RWPE2 (cell line): ENCODE measurements at regions not wholly inside any gene's neighbourhood (a gene's known extent, or its start where the extent isn't known, plus 50 kb on each side); places are given as distances from the start of the nearest gene placed in this dataset.

Source experiments
- ATAC-seq: fragments of 200-7000 bp; cut with Tn5 transposase; 3 replicates; pipeline ENCODE4 v1.9.1; 2021; ENCODE audit warnings: low read depth
- DNase-seq: peaks from one replicate; pipeline ENCODE4 v3.0.0-alpha.2; 2020; ENCODE audit warnings: low spot score
- H3K27ac ChIP-seq: fragments of 450-650 bp; 2 replicates; pipeline ENCODE4 v1.5.1; 2017; ENCODE audit warnings: mild to moderate bottlenecking; ENCODE audit not compliant: poor library complexity, severe bottlenecking
- H3K27me3 ChIP-seq: fragments of 250-450 bp; sonication (Bioruptor Pico); 2 replicates; pipeline ENCODE4 v1.5.1; 2021; ENCODE audit warnings: mild to moderate bottlenecking, moderate library complexity; ENCODE audit not compliant: insufficient read depth, poor library complexity, severe bottlenecking
- H3K36me3 ChIP-seq: fragments of 250-450 bp; sonication (Bioruptor Pico); 2 replicates; pipeline ENCODE4 v1.5.1; 2020; ENCODE audit warnings: low read depth, mild to moderate bottlenecking, moderate library complexity
- H3K4me1 ChIP-seq: fragments of 250-450 bp; sonication (Bioruptor Pico); 2 replicates; pipeline ENCODE4 v1.5.1; 2021; ENCODE audit warnings: mild to moderate bottlenecking, moderate library complexity; ENCODE audit not compliant: insufficient read depth, poor library complexity, severe bottlenecking
- H3K4me3 ChIP-seq: fragments of 250-450 bp; sonication (Bioruptor Pico); 2 replicates; pipeline ENCODE4 v1.5.1; 2021; ENCODE audit warnings: mild to moderate bottlenecking, moderate library complexity; ENCODE audit not compliant: severe bottlenecking
- H3K9me3 ChIP-seq: fragments of 250-450 bp; sonication (Bioruptor Pico); 2 replicates; pipeline ENCODE4 v1.5.1; 2021; ENCODE audit warnings: mild to moderate bottlenecking, moderate library complexity; ENCODE audit not compliant: severe bottlenecking
- TF ChIP-seq, protein P1 (sequence below): fragments of 450-650 bp; IDR thresholded peaks from one replicate; pipeline ENCODE4 v1.5.1; 2017; ENCODE audit warnings: mild to moderate bottlenecking, moderate library complexity; ENCODE audit not compliant: poor library complexity, severe bottlenecking

- Histone ChIP-seq H3K9me3 (no peaks in the 10 kb centered on the region), H3K27me3 (no peaks in the 10 kb centered on the region), H3K27ac (no peak overlapping the region), H3K36me3 (no peaks in the 10 kb centered on the region), H3K4me1 (no peaks in the 10 kb centered on the region), H3K4me3 (no peak overlapping the region)
- TF ChIP-seq, protein P1, sequence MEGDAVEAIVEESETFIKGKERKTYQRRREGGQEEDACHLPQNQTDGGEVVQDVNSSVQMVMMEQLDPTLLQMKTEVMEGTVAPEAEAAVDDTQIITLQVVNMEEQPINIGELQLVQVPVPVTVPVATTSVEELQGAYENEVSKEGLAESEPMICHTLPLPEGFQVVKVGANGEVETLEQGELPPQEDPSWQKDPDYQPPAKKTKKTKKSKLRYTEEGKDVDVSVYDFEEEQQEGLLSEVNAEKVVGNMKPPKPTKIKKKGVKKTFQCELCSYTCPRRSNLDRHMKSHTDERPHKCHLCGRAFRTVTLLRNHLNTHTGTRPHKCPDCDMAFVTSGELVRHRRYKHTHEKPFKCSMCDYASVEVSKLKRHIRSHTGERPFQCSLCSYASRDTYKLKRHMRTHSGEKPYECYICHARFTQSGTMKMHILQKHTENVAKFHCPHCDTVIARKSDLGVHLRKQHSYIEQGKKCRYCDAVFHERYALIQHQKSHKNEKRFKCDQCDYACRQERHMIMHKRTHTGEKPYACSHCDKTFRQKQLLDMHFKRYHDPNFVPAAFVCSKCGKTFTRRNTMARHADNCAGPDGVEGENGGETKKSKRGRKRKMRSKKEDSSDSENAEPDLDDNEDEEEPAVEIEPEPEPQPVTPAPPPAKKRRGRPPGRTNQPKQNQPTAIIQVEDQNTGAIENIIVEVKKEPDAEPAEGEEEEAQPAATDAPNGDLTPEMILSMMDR = no peak
- DNase-seq (no peak), ATAC-seq (no peak)
These were observed 148.9 kb upstream of the SLC13A1 start for GRCh38 chr7:123348690-123349089.

DNA sequence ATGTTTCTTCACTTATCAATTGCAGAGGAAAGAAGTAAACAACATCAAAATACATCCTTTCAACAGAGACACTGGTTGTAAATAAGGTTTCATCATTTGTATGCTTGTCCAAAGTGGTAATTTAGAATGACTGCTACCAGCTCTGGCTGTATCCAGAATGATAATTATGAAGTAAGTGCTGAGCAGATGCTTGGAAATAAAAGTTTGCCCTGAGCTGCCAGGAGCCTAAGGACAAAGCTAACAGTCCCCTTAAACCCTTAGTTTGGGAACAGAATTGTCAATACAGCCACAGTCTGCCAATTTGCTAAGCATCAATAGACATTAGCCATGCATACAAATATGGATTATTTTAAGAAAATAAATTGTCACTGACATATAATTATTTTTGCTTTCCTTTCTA is 147.0 kb upstream of the SLC13A1 start:
- Histone ChIP-seq H3K27ac (no peak overlapping the region), H3K27me3 (no peaks in the 10 kb centered on the region), H3K36me3 (no peaks in the 10 kb centered on the region), H3K4me1 (no peaks in the 10 kb centered on the region), H3K9me3 (no peaks in the 10 kb centered on the region), H3K4me3 (no peak overlapping the region)
- ATAC-seq (no peak), DNase-seq (no peak)
- TF ChIP-seq, protein P1 = no peak

DNA sequence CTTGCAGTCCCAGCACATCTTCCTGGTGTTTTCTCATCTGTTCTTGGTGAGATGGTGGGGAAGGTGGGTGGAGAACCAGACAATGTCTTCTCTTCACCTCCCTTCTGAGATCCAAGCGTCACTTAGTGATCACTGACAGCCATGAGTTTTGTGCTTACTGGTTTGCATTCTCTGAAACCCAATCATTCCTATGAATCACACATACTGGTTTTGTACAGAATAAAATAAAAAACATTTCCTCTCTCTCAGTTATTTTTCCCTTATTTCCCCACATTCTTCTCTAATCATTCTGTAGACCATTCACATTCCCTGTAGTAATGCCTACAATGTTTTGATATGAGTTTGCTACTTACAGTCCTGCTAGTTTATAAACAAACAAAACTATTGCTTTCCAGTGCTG is 143.8 kb upstream of the SLC13A1 start:
- TF ChIP-seq, protein P1 = no peak
- Histone ChIP-seq H3K27ac (no peak overlapping the region), H3K27me3 (no peaks in the 10 kb centered on the region), H3K36me3 (no peaks in the 10 kb centered on the region), H3K4me1 (no peaks in the 10 kb centered on the region), H3K9me3 (no peaks in the 10 kb centered on the region), H3K4me3 (no peak overlapping the region)
- ATAC-seq = no peak
- DNase-seq = no peak

DNA sequence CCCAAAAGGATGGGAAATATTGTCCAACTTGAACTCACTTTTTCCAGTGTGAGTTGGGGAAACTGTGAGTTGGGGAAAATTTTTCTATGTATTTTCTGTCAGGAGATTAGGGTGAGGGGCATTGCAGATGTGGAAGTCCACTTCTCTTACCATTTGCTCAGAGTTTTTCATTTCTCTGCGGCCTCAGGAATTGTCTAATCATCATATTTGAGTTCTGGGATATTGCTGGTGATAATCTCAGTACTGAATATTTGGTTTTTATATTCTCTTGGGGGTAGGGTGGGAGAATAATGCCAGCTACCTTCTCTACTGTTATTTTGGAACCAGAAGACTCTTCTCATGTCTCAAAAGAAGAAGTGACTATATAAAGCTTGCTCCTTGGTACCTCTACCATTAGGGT is 141.3 kb upstream of the SLC13A1 start:
- DNase-seq (no peak), ATAC-seq (no peak)
- no peaks in the 10 kb centered on the region for H3K36me3 ChIP-seq
- H3K27ac ChIP-seq = no peak overlapping the region
- no peaks in the 10 kb centered on the region for H3K4me1 ChIP-seq
- no peaks in the 10 kb centered on the region for H3K9me3 ChIP-seq
- H3K4me3 ChIP-seq = no peak overlapping the region
- no peaks in the 10 kb centered on the region for H3K27me3 ChIP-seq
- TF ChIP-seq, protein P1 = no peak

DNA sequence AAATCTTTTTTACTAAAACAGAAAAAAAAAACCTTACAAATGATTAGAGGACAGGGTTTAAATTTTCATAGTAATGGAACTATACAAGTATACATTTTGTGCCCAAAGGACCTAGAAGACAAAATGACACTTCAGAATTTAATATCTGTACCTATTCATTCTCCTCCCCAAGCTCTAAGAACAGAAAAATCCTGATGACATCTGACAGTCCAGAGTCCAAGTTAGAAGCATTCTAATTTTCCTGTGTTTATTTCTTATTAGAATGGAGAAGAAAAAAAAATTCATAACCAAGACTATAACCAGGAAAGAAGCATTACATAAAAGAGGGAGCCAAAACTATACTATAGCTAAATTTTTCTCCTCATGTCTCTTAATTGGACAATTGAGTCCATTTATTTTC is 138.9 kb upstream of the SLC13A1 start:
- no peaks in the 10 kb centered on the region for H3K9me3 ChIP-seq
- ATAC-seq = no peak
- TF ChIP-seq, protein P1 = no peak
- H3K36me3 ChIP-seq = no peaks in the 10 kb centered on the region
- no peak overlapping the region for H3K27ac ChIP-seq
- H3K4me3 ChIP-seq = no peak overlapping the region
- H3K27me3 ChIP-seq = no peaks in the 10 kb centered on the region
- H3K4me1 ChIP-seq = no peaks in the 10 kb centered on the region
- DNase-seq = no peak
